Endodermal cell (in vitro differentiated cells): ENCODE measurements at regions not wholly inside any gene's neighbourhood (a gene's known extent, or its start where the extent isn't known, plus 50 kb on each side); places are given as distances from the start of the nearest gene placed in this dataset.

Experiments used
- DNase-seq: peaks from one replicate; pipeline ENCODE4 v3.0.0-alpha.2; 2017
- H3K27ac ChIP-seq: 2 replicates; pipeline ENCODE4 v1.5.1; 2013; ENCODE audit warnings: mild to moderate bottlenecking, low read depth, low read length, moderate library complexity
- H3K27me3 ChIP-seq: 2 replicates; pipeline ENCODE4 v1.6.1; 2013; ENCODE audit warnings: mild to moderate bottlenecking, low read length, moderate library complexity; ENCODE audit not compliant: insufficient read depth, control insufficient read depth, poor library complexity, severe bottlenecking
- H3K36me3 ChIP-seq: 2 replicates; pipeline ENCODE4 v1.7.0; 2013; ENCODE audit warnings: mild to moderate bottlenecking, low read length, moderate library complexity; ENCODE audit not compliant: control insufficient read depth, insufficient read depth
- H3K4me1 ChIP-seq: one replicate; pipeline ENCODE4 v1.7.0; 2013; ENCODE audit warnings: low read length; ENCODE audit not compliant: control insufficient read depth, insufficient read depth
- H3K4me3 ChIP-seq: 2 replicates; pipeline ENCODE4 v1.5.1; 2013; ENCODE audit warnings: mild to moderate bottlenecking, low read length, moderate library complexity
- H3K9ac ChIP-seq: 2 replicates; pipeline ENCODE4 v1.6.1; 2013; ENCODE audit warnings: mild to moderate bottlenecking, low read length, moderate library complexity; ENCODE audit not compliant: poor library complexity, severe bottlenecking; ENCODE audit errors: extremely low read depth
- H3K9me3 ChIP-seq: 2 replicates; pipeline ENCODE4 v1.6.1; 2013; ENCODE audit warnings: mild to moderate bottlenecking, low read length, moderate library complexity; ENCODE audit not compliant: control insufficient read depth
- H3K27ac Mint-ChIP-seq: 2 replicates; pipeline ENCODE4 v1.8.0; 2020; ENCODE audit warnings: mixed read lengths
- H3K27me3 Mint-ChIP-seq: 2 replicates; pipeline ENCODE4 v1.8.0; 2021; ENCODE audit warnings: mild to moderate bottlenecking, mixed read lengths; ENCODE audit not compliant: insufficient read depth
- H3K36me3 Mint-ChIP-seq: 2 replicates; pipeline ENCODE4 v1.8.0; 2020; ENCODE audit warnings: low read depth, mixed read lengths
- H3K4me1 Mint-ChIP-seq: 2 replicates; pipeline ENCODE4 v1.8.0; 2020; ENCODE audit warnings: mixed read lengths
- H3K4me3 Mint-ChIP-seq: 2 replicates; pipeline ENCODE4 v1.8.0; 2020; ENCODE audit warnings: mild to moderate bottlenecking, moderate library complexity, mixed read lengths
- H3K9me3 Mint-ChIP-seq: 2 replicates; pipeline ENCODE4 v1.8.0; 2020; ENCODE audit warnings: mild to moderate bottlenecking, mixed read lengths
- WGBS, 2 experiments: methylation state at CpG; one replicate each; pipeline versions ENCODE4 v1.1.5 to v1.1.7; 2013; ENCODE audit warnings: missing lambda C conversion rate in 2 of 2, mixed read lengths in 1 of 2; ENCODE audit not compliant: insufficient coverage in 1 of 2, insufficient read length in 1 of 2; 5-methylcytosine and 5-hydroxymethylcytosine counted together
- TF ChIP-seq, protein P1 (sequence below): fragments of 200-600 bp; sonication (generic); conservative IDR thresholded peaks from 2 replicates; pipeline ENCODE4 v1.5.0; 2021; ENCODE audit warnings: antibody characterized with exemption, mild to moderate bottlenecking

DNA sequence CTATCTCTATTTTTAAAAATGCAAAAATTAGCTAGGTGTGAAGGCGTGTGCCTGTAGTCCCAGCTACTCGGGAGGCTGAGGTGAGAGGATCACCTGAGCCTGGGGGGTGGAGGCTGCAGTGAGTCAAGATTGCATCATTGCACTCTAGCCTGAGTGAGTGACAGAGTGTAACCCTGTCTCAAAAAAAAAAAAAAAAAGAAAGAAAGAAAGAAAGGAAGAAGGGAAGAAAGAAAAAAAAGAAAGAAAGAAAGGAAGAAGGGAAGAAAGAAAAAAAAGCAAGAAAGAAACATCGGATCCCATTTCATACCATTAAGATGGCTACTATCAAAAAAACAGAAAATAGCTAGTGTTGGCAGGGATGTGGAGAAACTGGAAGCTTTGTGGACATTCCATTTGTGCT is 136.8 kb upstream of the WNT4 start:
- Mint-ChIP-seq H3K27me3 (peaks cover 21% of the 10 kb centered on the region), H3K9me3 (peaks cover 12% of the 10 kb centered on the region), H3K36me3 (no peaks in the 10 kb centered on the region), H3K27ac (no peak overlapping the region), H3K4me1 (no peaks in the 10 kb centered on the region), H3K4me3 (no peak overlapping the region)
- no peak overlapping the region for H3K27ac ChIP-seq
- no peaks in the 10 kb centered on the region for H3K36me3 ChIP-seq
- H3K9me3 ChIP-seq = no peaks in the 10 kb centered on the region
- no peak overlapping the region for H3K9ac ChIP-seq
- no peak for DNase-seq
- H3K4me3 ChIP-seq = no peak overlapping the region
- H3K27me3 ChIP-seq = peaks cover 4% of the 10 kb centered on the region
- 92 to 93% methylated on average over 2 of the region's 3 CpGs for WGBS, 2 experiments
- H3K4me1 ChIP-seq = no peaks in the 10 kb centered on the region
- TF ChIP-seq, protein P1, sequence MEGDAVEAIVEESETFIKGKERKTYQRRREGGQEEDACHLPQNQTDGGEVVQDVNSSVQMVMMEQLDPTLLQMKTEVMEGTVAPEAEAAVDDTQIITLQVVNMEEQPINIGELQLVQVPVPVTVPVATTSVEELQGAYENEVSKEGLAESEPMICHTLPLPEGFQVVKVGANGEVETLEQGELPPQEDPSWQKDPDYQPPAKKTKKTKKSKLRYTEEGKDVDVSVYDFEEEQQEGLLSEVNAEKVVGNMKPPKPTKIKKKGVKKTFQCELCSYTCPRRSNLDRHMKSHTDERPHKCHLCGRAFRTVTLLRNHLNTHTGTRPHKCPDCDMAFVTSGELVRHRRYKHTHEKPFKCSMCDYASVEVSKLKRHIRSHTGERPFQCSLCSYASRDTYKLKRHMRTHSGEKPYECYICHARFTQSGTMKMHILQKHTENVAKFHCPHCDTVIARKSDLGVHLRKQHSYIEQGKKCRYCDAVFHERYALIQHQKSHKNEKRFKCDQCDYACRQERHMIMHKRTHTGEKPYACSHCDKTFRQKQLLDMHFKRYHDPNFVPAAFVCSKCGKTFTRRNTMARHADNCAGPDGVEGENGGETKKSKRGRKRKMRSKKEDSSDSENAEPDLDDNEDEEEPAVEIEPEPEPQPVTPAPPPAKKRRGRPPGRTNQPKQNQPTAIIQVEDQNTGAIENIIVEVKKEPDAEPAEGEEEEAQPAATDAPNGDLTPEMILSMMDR = no peak

DNA sequence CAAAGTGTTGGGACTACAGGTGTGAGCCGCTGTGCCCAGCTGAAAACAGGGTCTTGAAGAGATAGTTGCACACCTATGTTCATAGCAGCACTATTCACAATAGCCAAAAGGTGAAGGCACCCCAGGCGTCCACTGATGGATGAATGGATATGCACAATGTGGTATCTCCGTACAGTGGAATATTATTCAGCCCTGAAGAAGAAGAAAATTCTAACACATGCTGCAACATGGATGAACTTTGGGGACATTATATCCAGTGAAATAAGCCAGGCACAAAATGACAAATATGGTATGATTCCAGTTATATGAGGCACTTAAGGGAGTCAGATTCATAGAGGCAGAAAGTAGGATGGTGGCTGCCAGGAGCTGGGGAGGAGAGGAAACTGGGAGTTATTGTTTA is 137.6 kb upstream of the WNT4 start:
- peaks cover 16% of the 10 kb centered on the region for H3K27me3 Mint-ChIP-seq
- no peaks in the 10 kb centered on the region for H3K4me1 ChIP-seq
- no peak overlapping the region for H3K27ac Mint-ChIP-seq
- no peak overlapping the region for H3K4me3 ChIP-seq
- 83 to 96% methylated on average over 3 of the region's 3 CpGs for WGBS, 2 experiments
- no peaks in the 10 kb centered on the region for H3K36me3 Mint-ChIP-seq
- peaks cover 12% of the 10 kb centered on the region for H3K9me3 Mint-ChIP-seq
- H3K27me3 ChIP-seq = peaks cover 1% of the 10 kb centered on the region
- no peak for DNase-seq
- no peak overlapping the region for H3K4me3 Mint-ChIP-seq
- H3K4me1 Mint-ChIP-seq = no peaks in the 10 kb centered on the region
- no peak overlapping the region for H3K27ac ChIP-seq
- H3K36me3 ChIP-seq = no peaks in the 10 kb centered on the region
- no peaks in the 10 kb centered on the region for H3K9me3 ChIP-seq
- TF ChIP-seq, protein P1 = no peak
- H3K9ac ChIP-seq = no peak overlapping the region

DNA sequence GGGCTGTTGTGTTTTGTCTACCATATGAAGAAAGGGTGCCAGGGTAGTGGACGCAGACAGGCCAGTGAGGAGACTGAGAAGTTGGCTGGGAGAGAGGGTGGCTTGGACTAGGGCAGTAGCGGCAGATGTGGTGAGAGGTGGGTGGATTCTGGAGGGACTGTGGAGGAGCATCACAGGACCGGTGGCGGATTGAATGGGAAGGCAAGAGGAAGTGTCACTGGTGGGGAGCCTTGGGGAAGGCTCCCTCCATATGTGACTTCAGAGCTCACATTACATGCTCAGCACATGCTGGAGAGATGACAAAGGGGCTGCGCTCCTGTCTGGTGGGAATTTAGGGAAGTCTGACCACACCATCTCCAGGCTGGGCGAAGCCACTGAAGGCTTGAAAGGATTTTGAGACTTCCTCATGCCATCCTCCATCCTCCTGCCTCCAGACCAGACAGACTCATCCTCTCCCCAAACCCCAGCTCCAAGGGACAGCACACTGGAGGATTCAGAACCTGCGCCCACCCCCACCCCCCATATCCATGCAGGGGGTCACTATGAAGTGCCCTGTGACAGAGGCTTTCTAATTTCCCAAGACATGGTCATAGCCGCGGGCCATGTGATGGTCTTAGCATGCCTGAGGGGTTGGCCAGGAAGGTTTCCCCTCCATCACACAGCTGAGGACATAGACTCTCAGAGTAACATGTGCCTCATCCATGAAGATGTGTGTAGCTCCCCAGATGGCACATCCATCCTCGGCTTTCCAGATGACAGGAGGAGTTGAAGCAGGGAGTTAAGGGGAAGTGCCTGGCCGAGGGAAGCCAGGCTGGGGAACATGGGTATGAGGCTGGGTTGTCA is 138.8 kb upstream of the WNT4 start:
- peaks cover 12% of the 10 kb centered on the region for H3K9me3 Mint-ChIP-seq
- no peaks in the 10 kb centered on the region for H3K36me3 Mint-ChIP-seq
- Histone ChIP-seq H3K27me3 (no peaks in the 10 kb centered on the region), H3K4me3 (no peak overlapping the region), H3K9ac (no peak overlapping the region), H3K9me3 (no peaks in the 10 kb centered on the region), H3K27ac (no peak overlapping the region), H3K4me1 (no peaks in the 10 kb centered on the region), H3K36me3 (no peaks in the 10 kb centered on the region)
- no peaks in the 10 kb centered on the region for H3K4me1 Mint-ChIP-seq
- TF ChIP-seq, protein P1 = no peak
- no peak overlapping the region for H3K27ac Mint-ChIP-seq
- DNase-seq = no peak
- 90 to 95% methylated on average over 7 to 11 of the region's 11 CpGs for WGBS, 2 experiments
- H3K4me3 Mint-ChIP-seq = no peak overlapping the region
- H3K27me3 Mint-ChIP-seq = peaks cover 12% of the 10 kb centered on the region
